ENCODE measurements at regions not wholly inside any gene's neighbourhood (a gene's known extent, or its start where the extent isn't known, plus 50 kb on each side); places are given as distances from the start of the nearest gene placed in this dataset.

DNA sequence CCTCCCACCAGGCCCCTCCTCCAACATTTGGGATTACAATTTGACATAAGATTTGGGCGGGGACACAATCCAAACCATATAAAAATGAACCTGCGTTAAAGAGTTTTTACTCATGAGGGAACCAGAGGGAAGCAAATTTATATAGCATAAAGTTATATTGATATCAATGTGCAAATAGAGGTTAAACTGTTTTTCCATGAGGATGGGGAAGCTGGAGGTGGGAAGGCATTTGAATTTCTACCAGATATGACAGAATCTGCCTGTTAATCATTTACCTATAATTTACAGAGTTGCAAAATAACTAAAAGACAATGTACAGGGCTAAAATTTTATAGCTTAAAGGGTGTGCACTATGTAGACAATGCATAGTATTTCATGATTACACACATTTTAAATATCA is 322.0 kb upstream of the FKBP1C start:
- H3K9me3 Mint-ChIP-seq = peaks cover 6% of the 10 kb centered on the region
- intact Hi-C loops (cut with micrococcal nuclease) = no loop called here
- H3K27ac Mint-ChIP-seq = no peak overlapping the region
- no peak for DNase-seq (ENCODE audit: low spot score)
- no peaks in the 10 kb centered on the region for H3K4me1 Mint-ChIP-seq (ENCODE audit: low read depth)
- H3K4me3 Mint-ChIP-seq = no peak overlapping the region
- no peaks in the 10 kb centered on the region for H3K27me3 Mint-ChIP-seq (ENCODE audit: insufficient read depth)
- H3K36me3 Mint-ChIP-seq (ENCODE audit: low read depth) = no peaks in the 10 kb centered on the region

DNA sequence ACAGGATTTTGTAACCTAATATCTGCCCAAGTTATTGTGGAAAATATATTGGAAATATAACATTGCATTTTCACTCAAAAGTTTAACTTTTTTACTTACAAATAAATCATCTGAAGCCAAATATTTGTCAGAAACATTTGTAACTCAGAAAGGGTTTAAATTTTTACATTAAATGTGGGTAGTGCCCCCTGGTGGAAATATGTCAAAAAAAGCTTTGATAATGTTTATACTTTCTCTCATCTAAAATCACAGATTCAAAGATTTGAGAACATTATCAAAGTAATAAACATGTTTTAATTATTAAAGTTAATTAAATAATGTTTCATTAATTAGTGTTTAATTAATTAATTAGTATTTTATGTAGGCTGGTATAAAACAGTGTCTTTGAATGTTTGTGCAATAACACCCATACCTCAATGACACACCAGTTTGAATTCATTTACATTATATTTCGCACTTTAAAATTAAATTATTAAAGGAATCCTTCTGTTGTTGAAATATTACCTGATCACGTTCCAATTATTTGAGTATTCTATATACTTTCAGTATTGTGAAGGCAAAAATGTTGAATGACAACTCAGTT is 320.1 kb upstream of the FKBP1C start:
- H3K4me3 Mint-ChIP-seq = no peak overlapping the region
- peaks cover 6% of the 10 kb centered on the region for H3K9me3 Mint-ChIP-seq
- no peak overlapping the region for H3K27ac Mint-ChIP-seq
- H3K36me3 Mint-ChIP-seq (ENCODE audit: low read depth) = no peaks in the 10 kb centered on the region
- intact Hi-C loops (cut with micrococcal nuclease) = no loop called here
- no peaks in the 10 kb centered on the region for H3K4me1 Mint-ChIP-seq (ENCODE audit: low read depth)
- no peak for DNase-seq (ENCODE audit: low spot score)
- H3K27me3 Mint-ChIP-seq (ENCODE audit: insufficient read depth) = no peaks in the 10 kb centered on the region

DNA sequence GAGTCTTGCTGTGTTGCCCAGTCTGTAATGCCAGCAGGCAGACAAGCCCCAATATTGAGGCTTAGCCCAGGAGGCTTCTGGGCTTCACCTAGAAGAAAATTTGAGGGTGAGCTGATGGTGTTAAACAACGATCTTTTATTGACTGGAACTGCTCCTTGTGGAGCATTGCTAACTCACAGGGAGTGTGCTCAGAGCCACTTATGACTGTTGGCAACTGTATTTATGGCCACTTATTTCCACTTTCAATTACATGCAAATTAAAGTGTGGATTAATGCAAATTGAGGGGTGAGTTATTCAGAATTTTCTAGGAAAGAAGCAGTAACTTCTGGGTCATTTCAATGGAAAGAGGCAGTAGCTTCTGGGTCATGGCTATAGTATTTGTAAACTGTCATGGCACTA is 317.2 kb upstream of the FKBP1C start:
- no peak for DNase-seq (ENCODE audit: low spot score)
- intact Hi-C loops (cut with micrococcal nuclease) = no loop called here
- no peaks in the 10 kb centered on the region for H3K36me3 Mint-ChIP-seq (ENCODE audit: low read depth)
- no peak overlapping the region for H3K4me3 Mint-ChIP-seq
- H3K9me3 Mint-ChIP-seq = no peaks in the 10 kb centered on the region
- H3K4me1 Mint-ChIP-seq (ENCODE audit: low read depth) = no peaks in the 10 kb centered on the region
- H3K27ac Mint-ChIP-seq = no peak overlapping the region
- H3K27me3 Mint-ChIP-seq (ENCODE audit: insufficient read depth) = peaks cover 2% of the 10 kb centered on the region

DNA sequence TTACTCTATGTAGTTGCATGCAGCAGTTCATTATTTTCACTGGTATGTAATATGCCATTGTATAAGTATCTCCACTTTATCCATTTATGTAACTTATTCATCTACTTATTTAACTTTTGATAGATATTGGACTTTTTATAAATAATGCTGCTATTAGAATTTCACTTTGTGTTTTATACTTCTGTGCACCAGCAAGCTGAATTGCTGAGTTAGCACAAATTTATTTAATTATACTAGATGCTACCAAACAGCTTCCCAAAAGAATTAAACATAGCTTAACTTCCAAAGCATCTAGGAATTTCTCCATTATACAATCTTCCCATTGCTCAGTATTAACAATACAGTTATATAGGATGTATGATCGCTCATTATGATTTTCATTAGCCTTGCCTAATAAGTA is 308.0 kb upstream of the FKBP1C start:
- intact Hi-C loops (cut with micrococcal nuclease) = no loop called here
- Mint-ChIP-seq H3K27ac (no peak overlapping the region), H3K27me3 (ENCODE audit: insufficient read depth) (no peaks in the 10 kb centered on the region), H3K4me3 (no peak overlapping the region), H3K9me3 (peaks cover 5% of the 10 kb centered on the region), H3K36me3 (ENCODE audit: low read depth) (no peaks in the 10 kb centered on the region), H3K4me1 (ENCODE audit: low read depth) (no peaks in the 10 kb centered on the region)
- DNase-seq (ENCODE audit: low spot score) = no peak

DNA sequence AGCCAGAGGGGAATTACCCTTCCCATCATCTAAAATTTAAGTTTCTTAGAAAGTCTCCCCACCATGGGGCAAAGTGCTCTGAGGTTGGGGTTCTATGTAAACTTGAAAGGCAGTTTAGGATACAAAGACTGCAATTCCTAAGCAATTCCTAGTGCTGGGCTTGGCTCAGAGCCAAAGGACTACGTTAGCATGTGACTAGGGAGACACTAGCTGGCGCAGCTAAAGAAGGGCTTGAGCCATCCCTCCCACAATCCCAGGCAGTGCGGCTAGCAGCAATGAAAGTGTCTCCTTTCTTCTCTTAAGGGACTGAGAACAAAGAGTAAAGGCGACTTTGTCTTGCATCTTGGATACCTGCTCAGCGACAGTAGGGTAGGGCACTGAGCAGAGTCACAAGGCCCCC is 306.6 kb upstream of the FKBP1C start:
- no peak overlapping the region for H3K4me3 Mint-ChIP-seq
- no peaks in the 10 kb centered on the region for H3K36me3 Mint-ChIP-seq (ENCODE audit: low read depth)
- no peaks in the 10 kb centered on the region for H3K27me3 Mint-ChIP-seq (ENCODE audit: insufficient read depth)
- peaks cover 9% of the 10 kb centered on the region for H3K9me3 Mint-ChIP-seq
- no peaks in the 10 kb centered on the region for H3K4me1 Mint-ChIP-seq (ENCODE audit: low read depth)
- intact Hi-C loops (cut with micrococcal nuclease) = no loop called here
- no peak overlapping the region for H3K27ac Mint-ChIP-seq
- no peak for DNase-seq (ENCODE audit: low spot score)

DNA sequence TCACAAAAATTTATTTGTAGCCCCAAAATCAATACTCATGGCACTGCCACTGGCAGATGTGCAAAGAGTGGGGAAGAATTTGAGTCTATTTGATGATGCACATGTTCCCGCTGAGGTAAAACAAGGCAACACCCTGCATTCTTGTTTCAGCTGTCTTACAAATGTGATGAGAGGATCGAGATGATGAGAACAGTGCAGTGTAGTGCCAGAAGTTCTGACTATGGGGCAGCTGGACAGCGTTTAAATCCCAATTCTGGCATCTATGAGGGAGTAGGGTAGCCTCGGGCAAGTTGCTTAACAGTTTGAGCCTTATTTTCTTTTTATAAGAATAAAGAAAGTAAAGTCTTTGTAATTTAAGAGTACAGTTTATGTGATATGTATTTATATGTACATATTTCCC is 296.7 kb upstream of the FKBP1C start:
- DNase-seq (ENCODE audit: low spot score) = no peak
- no peak overlapping the region for H3K4me3 Mint-ChIP-seq
- no peaks in the 10 kb centered on the region for H3K36me3 Mint-ChIP-seq (ENCODE audit: low read depth)
- H3K4me1 Mint-ChIP-seq (ENCODE audit: low read depth) = no peaks in the 10 kb centered on the region
- H3K27ac Mint-ChIP-seq = no peak overlapping the region
- H3K9me3 Mint-ChIP-seq = peaks cover 12% of the 10 kb centered on the region
- intact Hi-C loops (cut with micrococcal nuclease) = no loop called here
- no peaks in the 10 kb centered on the region for H3K27me3 Mint-ChIP-seq (ENCODE audit: insufficient read depth)

DNA sequence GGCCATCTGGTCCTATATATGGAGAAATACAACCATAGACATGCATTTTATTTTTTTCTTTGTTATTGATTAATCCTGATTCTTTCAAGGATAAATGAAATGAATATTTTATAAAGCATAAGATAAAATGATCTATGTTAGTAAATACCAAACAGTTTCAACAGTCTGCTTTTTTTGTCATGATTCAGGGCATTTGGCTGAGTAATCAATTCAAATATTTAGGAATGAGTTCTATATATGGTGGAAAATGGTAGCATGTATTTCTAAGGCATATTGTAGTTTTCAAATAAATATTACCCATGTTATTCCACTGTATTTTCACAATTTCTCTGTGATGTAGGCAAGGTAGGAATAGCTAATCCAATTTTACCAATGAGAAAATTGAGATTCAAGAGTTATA is 287.5 kb upstream of the FKBP1C start:
- Mint-ChIP-seq H3K27me3 (ENCODE audit: insufficient read depth) (no peaks in the 10 kb centered on the region), H3K4me3 (no peak overlapping the region), H3K36me3 (ENCODE audit: low read depth) (no peaks in the 10 kb centered on the region), H3K4me1 (ENCODE audit: low read depth) (no peaks in the 10 kb centered on the region), H3K9me3 (no peaks in the 10 kb centered on the region), H3K27ac (no peak overlapping the region)
- no peak for DNase-seq (ENCODE audit: low spot score)
- intact Hi-C loops (cut with micrococcal nuclease) = no loop called here

DNA sequence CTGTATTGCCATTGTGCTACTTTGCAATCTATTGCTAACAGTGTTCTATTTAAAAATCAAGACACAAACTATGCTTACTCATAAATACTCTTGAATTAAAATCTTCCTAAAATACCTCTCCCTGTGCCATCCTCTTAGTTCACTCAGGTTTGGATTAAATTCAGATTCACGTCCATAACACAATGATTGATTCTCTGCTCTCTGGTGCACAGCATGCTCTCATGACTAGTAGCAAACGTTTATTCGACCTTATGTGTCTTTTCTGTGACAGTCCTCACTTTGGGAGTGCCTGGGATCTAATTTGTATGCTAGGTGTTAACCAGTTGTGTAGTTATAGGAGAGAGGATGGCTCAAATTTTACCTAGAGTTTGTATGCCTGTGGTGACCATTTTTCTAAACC is 270.4 kb upstream of the FKBP1C start:
- no peak for DNase-seq (ENCODE audit: low spot score)

DNA sequence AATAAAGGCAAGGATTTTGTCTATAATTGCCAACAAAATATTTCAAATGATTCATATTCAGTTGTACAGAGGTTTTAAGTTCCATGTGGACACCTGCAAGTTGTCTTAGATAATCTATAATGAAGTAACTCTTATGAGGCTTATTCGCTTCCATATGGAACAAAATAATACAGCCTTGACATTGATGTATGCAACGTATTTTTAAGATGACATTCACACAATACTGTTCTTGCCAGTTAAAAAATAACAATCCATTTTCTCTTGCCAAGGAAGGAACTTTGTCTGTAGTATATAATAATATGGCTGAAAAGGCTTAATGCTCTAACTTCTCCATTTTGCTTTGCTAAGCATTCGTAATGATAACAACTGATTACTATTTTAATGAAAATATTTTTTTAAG is 269.3 kb upstream of the FKBP1C start:
- DNase-seq (ENCODE audit: low spot score) = no peak
- H3K27ac Mint-ChIP-seq = no peak overlapping the region
- peaks cover 8% of the 10 kb centered on the region for H3K9me3 Mint-ChIP-seq
- H3K4me1 Mint-ChIP-seq (ENCODE audit: low read depth) = no peaks in the 10 kb centered on the region
- intact Hi-C loops (cut with micrococcal nuclease) = no loop called here
- H3K27me3 Mint-ChIP-seq (ENCODE audit: insufficient read depth) = no peaks in the 10 kb centered on the region
- H3K4me3 Mint-ChIP-seq = no peak overlapping the region
- H3K36me3 Mint-ChIP-seq (ENCODE audit: low read depth) = no peaks in the 10 kb centered on the region

More for the DNA sequence above, 270.4 kb upstream of the FKBP1C start:
- no peaks in the 10 kb centered on the region for H3K4me1 Mint-ChIP-seq (ENCODE audit: low read depth)
- no peak overlapping the region for H3K4me3 Mint-ChIP-seq
- no peaks in the 10 kb centered on the region for H3K36me3 Mint-ChIP-seq (ENCODE audit: low read depth)
- no peak overlapping the region for H3K27ac Mint-ChIP-seq
- no peaks in the 10 kb centered on the region for H3K27me3 Mint-ChIP-seq (ENCODE audit: insufficient read depth)
- peaks cover 13% of the 10 kb centered on the region for H3K9me3 Mint-ChIP-seq
- intact Hi-C loops (cut with micrococcal nuclease) = no loop called here

DNA sequence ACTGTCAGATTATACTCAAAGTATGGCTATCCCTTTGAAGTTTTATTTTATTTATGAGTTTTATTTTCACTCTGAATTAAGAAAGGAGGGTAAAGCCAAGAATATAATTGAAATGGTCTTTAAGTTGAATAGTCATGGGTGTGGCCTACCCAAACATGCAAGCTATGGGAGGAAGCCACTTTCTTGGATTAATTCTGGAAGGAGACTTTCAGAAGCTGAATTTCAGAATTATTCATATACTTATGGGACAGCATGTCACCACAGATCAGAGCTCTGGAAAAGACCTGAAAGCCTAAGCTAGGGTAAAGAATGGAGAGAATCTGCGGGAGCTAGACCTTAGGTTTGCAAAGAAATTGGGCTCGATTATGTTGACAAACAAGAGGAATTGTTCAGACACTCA is 242.4 kb upstream of the FKBP1C start:
- no peak for DNase-seq (ENCODE audit: low spot score)
- peaks cover 6% of the 10 kb centered on the region for H3K9me3 Mint-ChIP-seq
- H3K27me3 Mint-ChIP-seq (ENCODE audit: insufficient read depth) = no peaks in the 10 kb centered on the region
- H3K4me3 Mint-ChIP-seq = no peak overlapping the region
- intact Hi-C loops (cut with micrococcal nuclease) = no loop called here
- no peaks in the 10 kb centered on the region for H3K4me1 Mint-ChIP-seq (ENCODE audit: low read depth)
- H3K27ac Mint-ChIP-seq = no peak overlapping the region
- H3K36me3 Mint-ChIP-seq (ENCODE audit: low read depth) = no peaks in the 10 kb centered on the region

DNA sequence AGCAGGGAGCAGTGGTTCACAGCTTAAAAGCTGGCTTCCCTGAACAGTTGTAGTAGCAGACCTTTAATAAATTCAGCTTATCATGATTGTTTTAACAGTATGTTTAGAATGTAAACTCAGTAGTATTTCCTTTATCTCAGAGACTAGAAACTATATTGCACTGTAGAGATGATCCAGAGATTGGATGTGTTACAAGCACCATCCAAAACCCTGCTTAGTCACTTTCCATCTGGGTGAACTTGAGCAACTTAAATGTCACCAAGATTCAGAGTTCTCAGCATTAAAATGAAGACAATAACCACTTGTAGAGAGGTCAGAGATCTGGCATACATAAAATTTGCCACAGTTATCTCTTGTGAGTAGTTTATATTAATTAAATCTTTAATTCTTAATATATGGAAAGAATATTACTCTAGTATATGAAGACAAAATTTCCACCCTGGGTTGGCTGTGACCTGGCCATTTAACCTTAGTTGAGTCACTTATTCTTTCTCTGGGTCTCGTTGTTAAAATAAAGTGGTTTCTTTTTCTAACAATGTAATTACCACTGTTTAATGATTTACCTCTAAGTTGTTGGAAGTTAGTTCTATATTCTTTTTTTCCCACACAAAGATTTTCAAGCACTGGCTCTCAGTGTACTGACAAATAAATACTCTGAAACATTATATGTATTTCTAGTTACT is 239.2 kb upstream of the FKBP1C start:
- Mint-ChIP-seq H3K27me3 (ENCODE audit: insufficient read depth) (no peaks in the 10 kb centered on the region), H3K36me3 (ENCODE audit: low read depth) (no peaks in the 10 kb centered on the region), H3K9me3 (no peaks in the 10 kb centered on the region), H3K27ac (no peak overlapping the region), H3K4me1 (ENCODE audit: low read depth) (no peaks in the 10 kb centered on the region), H3K4me3 (no peak overlapping the region)
- intact Hi-C loops (cut with micrococcal nuclease) = no loop called here
- no peak for DNase-seq (ENCODE audit: low spot score)

DNA sequence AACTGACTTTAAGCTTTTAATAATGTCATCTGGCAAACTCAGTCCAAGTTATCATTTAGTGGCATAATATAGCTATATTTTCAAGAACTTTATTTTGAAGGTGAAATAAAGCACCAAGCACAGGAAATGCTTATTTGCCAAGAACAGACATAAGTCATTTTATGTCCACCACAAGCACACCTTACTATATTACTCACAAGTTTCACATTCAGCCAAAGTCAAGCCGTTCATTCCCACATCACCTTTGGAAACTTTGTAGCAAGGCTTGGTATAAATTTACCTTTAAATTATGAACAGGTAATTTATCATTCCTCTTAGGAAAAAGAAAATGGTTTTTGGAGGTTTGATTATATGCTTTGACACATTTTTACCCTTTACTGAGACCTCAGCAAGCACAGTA is 236.8 kb upstream of the FKBP1C start:
- H3K9me3 Mint-ChIP-seq = no peaks in the 10 kb centered on the region
- H3K27me3 Mint-ChIP-seq (ENCODE audit: insufficient read depth) = no peaks in the 10 kb centered on the region
- no peak overlapping the region for H3K27ac Mint-ChIP-seq
- no peak for DNase-seq (ENCODE audit: low spot score)
- intact Hi-C loops (cut with micrococcal nuclease) = no loop called here
- no peak overlapping the region for H3K4me3 Mint-ChIP-seq
- no peaks in the 10 kb centered on the region for H3K36me3 Mint-ChIP-seq (ENCODE audit: low read depth)
- no peaks in the 10 kb centered on the region for H3K4me1 Mint-ChIP-seq (ENCODE audit: low read depth)

DNA sequence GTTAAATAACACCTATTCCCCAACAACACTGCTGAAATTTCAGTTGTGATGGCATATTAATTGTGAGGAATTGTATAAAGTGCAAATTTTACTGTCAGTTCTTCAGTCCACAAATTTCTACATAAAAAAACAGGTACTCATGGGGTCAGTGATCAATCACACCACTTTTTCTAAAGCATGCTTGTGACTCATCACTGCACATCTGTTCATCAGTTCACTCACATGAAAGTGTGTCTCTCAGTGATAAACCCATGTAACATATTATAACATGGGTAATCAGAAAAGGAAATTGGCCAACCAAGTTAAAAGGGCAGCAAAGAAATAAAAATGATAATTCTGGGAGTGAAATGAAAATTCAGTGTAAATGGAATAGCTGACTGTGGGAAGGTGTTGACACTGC is 234.7 kb upstream of the FKBP1C start:
- Mint-ChIP-seq H3K27me3 (ENCODE audit: insufficient read depth) (no peaks in the 10 kb centered on the region), H3K4me1 (ENCODE audit: low read depth) (no peaks in the 10 kb centered on the region), H3K27ac (no peak overlapping the region), H3K4me3 (no peak overlapping the region), H3K9me3 (no peaks in the 10 kb centered on the region), H3K36me3 (ENCODE audit: low read depth) (no peaks in the 10 kb centered on the region)
- DNase-seq (ENCODE audit: low spot score) = no peak
- intact Hi-C loops (cut with micrococcal nuclease) = no loop called here

DNA sequence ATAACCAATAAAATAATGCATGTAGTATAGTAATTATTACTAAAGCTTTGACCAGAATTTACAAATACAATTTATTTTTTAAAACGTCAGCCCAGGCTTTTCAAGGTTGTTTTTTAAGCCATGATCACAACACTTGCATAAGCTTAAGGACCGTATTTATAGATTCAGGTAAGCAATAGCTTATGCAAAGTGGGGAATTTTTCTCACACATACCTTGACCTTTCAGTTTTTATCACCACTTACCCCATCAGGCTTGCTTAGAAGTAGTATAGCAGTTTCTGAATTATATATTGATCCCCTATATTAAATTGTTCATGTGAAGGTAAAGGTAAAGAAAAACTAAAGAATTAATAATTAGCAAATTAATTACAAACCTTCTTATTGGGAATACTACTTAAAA is 232.3 kb upstream of the FKBP1C start:
- H3K9me3 Mint-ChIP-seq = no peaks in the 10 kb centered on the region
- H3K27me3 Mint-ChIP-seq (ENCODE audit: insufficient read depth) = no peaks in the 10 kb centered on the region
- no peaks in the 10 kb centered on the region for H3K36me3 Mint-ChIP-seq (ENCODE audit: low read depth)

More for the DNA sequence above, 232.3 kb upstream of the FKBP1C start:
- Mint-ChIP-seq H3K4me1 (ENCODE audit: low read depth) (no peaks in the 10 kb centered on the region), H3K27ac (no peak overlapping the region), H3K4me3 (no peak overlapping the region)
- intact Hi-C loops (cut with micrococcal nuclease) = no loop called here
- no peak for DNase-seq (ENCODE audit: low spot score)
